Effector memory CD8-positive, alpha-beta T cell (primary cell): ENCODE measurements at regions not wholly inside any gene's neighbourhood (a gene's known extent, or its start where the extent isn't known, plus 50 kb on each side); places are given as distances from the start of the nearest gene placed in this dataset.

Source experiments
- ATAC-seq: fragments of 150-1000 bp; cut with Tn5 transposase; replicated peaks from 2 replicates; pipeline ENCODE4 v1.10.0; 2021; ENCODE audit warnings: mild to moderate bottlenecking, moderate library complexity
- DNase-seq, 3 experiments: peaks; one replicate each; pipeline ENCODE4 v3.0.0; 2021
- H3K27ac Mint-ChIP-seq, 2 donors: one replicate each; pipeline ENCODE4 v1.8.0; 2022; ENCODE audit warnings: mild to moderate bottlenecking in 2 of 2, mixed read lengths in 2 of 2, moderate library complexity in 2 of 2
- H3K27me3 Mint-ChIP-seq, 2 donors: one replicate each; pipeline ENCODE4 v1.8.0; 2022; ENCODE audit warnings: mixed read lengths in 2 of 2
- H3K36me3 Mint-ChIP-seq: one replicate; pipeline ENCODE4 v1.8.0; 2022; ENCODE audit warnings: mild to moderate bottlenecking, moderate library complexity, mixed read lengths; ENCODE audit not compliant: insufficient read depth
- H3K4me1 Mint-ChIP-seq, 2 donors: one replicate each; pipeline ENCODE4 v1.8.0; 2022; ENCODE audit warnings: low read depth in 2 of 2, mixed read lengths in 2 of 2
- H3K4me3 Mint-ChIP-seq, 2 donors: one replicate each; pipeline ENCODE4 v1.8.0; 2022; ENCODE audit warnings: mild to moderate bottlenecking in 2 of 2, mixed read lengths in 2 of 2, moderate library complexity in 2 of 2
- H3K9me3 Mint-ChIP-seq, 2 donors: one replicate each; pipeline ENCODE4 v1.8.0; 2022; ENCODE audit warnings: mixed read lengths in 2 of 2

- Mint-ChIP-seq H3K36me3 (no peaks in the 10 kb centered on the region), H3K27me3 (peaks cover 56 to 97% of the 10 kb centered on the region in 2 donors), H3K27ac (no peak overlapping the region), H3K9me3 (no peaks in the 10 kb centered on the region), H3K4me3 (no peak overlapping the region), H3K4me1 (peaks cover 0 to 6% of the 10 kb centered on the region in 2 donors)
- peak; percentile 46 for ATAC-seq
- peak; percentile 17 to 26 (median 23) for DNase-seq
Measured at GRCh38 chr12:111024205-111024801, 103.9 kb upstream of the MYL2 start.

GRCh38 chr12:111022386-111022785, 102.0 kb upstream of the MYL2 start:
- Mint-ChIP-seq H3K27ac (no peak overlapping the region), H3K27me3 (peaks cover 47 to 79% of the 10 kb centered on the region in 2 donors), H3K36me3 (no peaks in the 10 kb centered on the region), H3K9me3 (no peaks in the 10 kb centered on the region), H3K4me3 (no peak overlapping the region), H3K4me1 (peaks cover 0 to 6% of the 10 kb centered on the region in 2 donors)
- DNase-seq (no peak), ATAC-seq (no peak)

- DNase-seq (no peak), ATAC-seq (no peak)
- no peaks in the 10 kb centered on the region for H3K36me3 Mint-ChIP-seq
- H3K4me1 Mint-ChIP-seq = no peaks in the 10 kb centered on the region
- peaks cover 6 to 7% of the 10 kb centered on the region in 2 donors for H3K9me3 Mint-ChIP-seq
- H3K4me3 Mint-ChIP-seq = no peak overlapping the region
- peaks cover 46 to 58% of the 10 kb centered on the region in 2 donors for H3K27me3 Mint-ChIP-seq
- H3K27ac Mint-ChIP-seq = no peak overlapping the region
Measured at GRCh38 chr12:111014547-111014946, 94.2 kb upstream of the MYL2 start.

- DNase-seq (no peak), ATAC-seq (no peak)
- Mint-ChIP-seq H3K27me3 (peaks cover 59 to 73% of the 10 kb centered on the region in 2 donors), H3K27ac (no peak overlapping the region), H3K4me1 (no peaks in the 10 kb centered on the region), H3K4me3 (no peak overlapping the region), H3K36me3 (no peaks in the 10 kb centered on the region), H3K9me3 (peaks cover 6 to 7% of the 10 kb centered on the region in 2 donors)
Measured at GRCh38 chr12:111012918-111013317, 92.5 kb upstream of the MYL2 start.

- ATAC-seq = no peak
- no peak overlapping the region for H3K27ac Mint-ChIP-seq
- H3K27me3 Mint-ChIP-seq = peaks cover 67 to 81% of the 10 kb centered on the region in 2 donors
Measured at GRCh38 chr12:111011999-111012600, 91.7 kb upstream of the MYL2 start.

GRCh38 chr12:111010916-111011657, 90.7 kb upstream of the MYL2 start:
- no peak for ATAC-seq
- Mint-ChIP-seq H3K27me3 (peaks cover 67 to 86% of the 10 kb centered on the region in 2 donors), H3K27ac (peak overlapping the region in 1 of 2 donors; percentile 15), H3K9me3 (peaks cover 6 to 7% of the 10 kb centered on the region in 2 donors), H3K4me3 (no peak overlapping the region), H3K36me3 (no peaks in the 10 kb centered on the region), H3K4me1 (no peaks in the 10 kb centered on the region)
- no peak for DNase-seq

More at GRCh38 chr12:111011999-111012600, 91.7 kb upstream of the MYL2 start:
- Mint-ChIP-seq H3K4me1 (no peaks in the 10 kb centered on the region), H3K4me3 (no peak overlapping the region), H3K9me3 (peaks cover 6 to 7% of the 10 kb centered on the region in 2 donors), H3K36me3 (no peaks in the 10 kb centered on the region)
- DNase-seq = no peak

GRCh38 chr12:111010061-111010460, 89.7 kb upstream of the MYL2 start:
- H3K27ac Mint-ChIP-seq = no peak overlapping the region
- H3K9me3 Mint-ChIP-seq = peaks cover 6 to 7% of the 10 kb centered on the region in 2 donors
- H3K36me3 Mint-ChIP-seq = no peaks in the 10 kb centered on the region
- H3K4me1 Mint-ChIP-seq = no peaks in the 10 kb centered on the region
- no peak overlapping the region for H3K4me3 Mint-ChIP-seq
- peaks cover 77 to 87% of the 10 kb centered on the region in 2 donors for H3K27me3 Mint-ChIP-seq
- DNase-seq (no peak), ATAC-seq (no peak)

GRCh38 chr12:111006621-111007020, 86.2 kb upstream of the MYL2 start:
- Mint-ChIP-seq H3K9me3 (peaks cover 4 to 7% of the 10 kb centered on the region in 2 donors), H3K27me3 (peaks cover 69 to 89% of the 10 kb centered on the region in 2 donors), H3K27ac (no peak overlapping the region), H3K4me3 (no peak overlapping the region), H3K36me3 (no peaks in the 10 kb centered on the region), H3K4me1 (no peaks in the 10 kb centered on the region)
- no peak for ATAC-seq
- DNase-seq = no peak

- peaks cover 20 to 53% of the 10 kb centered on the region in 2 donors for H3K27me3 Mint-ChIP-seq
- DNase-seq (no peak), ATAC-seq (no peak)
- H3K9me3 Mint-ChIP-seq = peaks cover 0 to 3% of the 10 kb centered on the region in 2 donors
- peaks cover 2% of the 10 kb centered on the region for H3K36me3 Mint-ChIP-seq
- H3K27ac Mint-ChIP-seq = no peak overlapping the region
- H3K4me3 Mint-ChIP-seq = no peak overlapping the region
- H3K4me1 Mint-ChIP-seq = no peaks in the 10 kb centered on the region
Measured at GRCh38 chr12:110998971-110999370, 78.6 kb upstream of the MYL2 start.

- DNase-seq = no peak
- H3K27me3 Mint-ChIP-seq = peaks cover 20 to 54% of the 10 kb centered on the region in 2 donors
Measured at GRCh38 chr12:110998165-110998564, 77.8 kb upstream of the MYL2 start.

GRCh38 chr12:110996415-110996814, 76.0 kb upstream of the MYL2 start:
- peaks cover 0 to 3% of the 10 kb centered on the region in 2 donors for H3K9me3 Mint-ChIP-seq
- peaks cover 19 to 56% of the 10 kb centered on the region in 2 donors for H3K27me3 Mint-ChIP-seq
- H3K4me3 Mint-ChIP-seq = no peak overlapping the region
- no peak for ATAC-seq
- no peak for DNase-seq
- H3K4me1 Mint-ChIP-seq = peaks cover 0 to 2% of the 10 kb centered on the region in 2 donors
- H3K27ac Mint-ChIP-seq = no peak overlapping the region
- H3K36me3 Mint-ChIP-seq = peaks cover 5% of the 10 kb centered on the region

More at GRCh38 chr12:110998165-110998564, 77.8 kb upstream of the MYL2 start:
- no peak for ATAC-seq
- H3K9me3 Mint-ChIP-seq = peaks cover 0 to 3% of the 10 kb centered on the region in 2 donors
- no peaks in the 10 kb centered on the region for H3K4me1 Mint-ChIP-seq
- H3K4me3 Mint-ChIP-seq = no peak overlapping the region
- no peak overlapping the region for H3K27ac Mint-ChIP-seq
- peaks cover 2% of the 10 kb centered on the region for H3K36me3 Mint-ChIP-seq

- ATAC-seq (no peak), DNase-seq (no peak)
- Mint-ChIP-seq H3K4me3 (no peak overlapping the region), H3K9me3 (peaks cover 0 to 3% of the 10 kb centered on the region in 2 donors), H3K27ac (no peak overlapping the region), H3K36me3 (peaks cover 5% of the 10 kb centered on the region), H3K4me1 (peaks cover 0 to 2% of the 10 kb centered on the region in 2 donors), H3K27me3 (peaks cover 14 to 52% of the 10 kb centered on the region in 2 donors)
Measured at GRCh38 chr12:110995615-110996014, 75.2 kb upstream of the MYL2 start.

- no peak overlapping the region for H3K27ac Mint-ChIP-seq
- ATAC-seq = no peak
- H3K4me1 Mint-ChIP-seq = peaks cover 0 to 2% of the 10 kb centered on the region in 2 donors
Measured at GRCh38 chr12:110995016-110995415, 74.6 kb upstream of the MYL2 start.

More at GRCh38 chr12:110995016-110995415, 74.6 kb upstream of the MYL2 start:
- no peak for DNase-seq
- peaks cover 0 to 3% of the 10 kb centered on the region in 2 donors for H3K9me3 Mint-ChIP-seq
- H3K27me3 Mint-ChIP-seq = peaks cover 20 to 53% of the 10 kb centered on the region in 2 donors
- peaks cover 5% of the 10 kb centered on the region for H3K36me3 Mint-ChIP-seq
- no peak overlapping the region for H3K4me3 Mint-ChIP-seq
